Activated naive CD8-positive, alpha-beta T cell (primary cell): ENCODE measurements at regions not wholly inside any gene's neighbourhood (a gene's known extent, or its start where the extent isn't known, plus 50 kb on each side); places are given as distances from the start of the nearest gene placed in this dataset.

Experiments used
- H3K27ac Mint-ChIP-seq: one replicate; pipeline ENCODE4 v1.8.0; 2021; ENCODE audit warnings: mixed read lengths
- H3K27me3 Mint-ChIP-seq: one replicate; pipeline ENCODE4 v1.8.0; 2021; ENCODE audit warnings: mixed read lengths
- H3K36me3 Mint-ChIP-seq: one replicate; pipeline ENCODE4 v1.8.0; 2021; ENCODE audit warnings: mixed read lengths
- H3K4me1 Mint-ChIP-seq: one replicate; pipeline ENCODE4 v1.8.0; 2021; ENCODE audit warnings: low read depth, mixed read lengths
- H3K4me3 Mint-ChIP-seq: one replicate; pipeline ENCODE4 v1.8.0; 2021; ENCODE audit warnings: mild to moderate bottlenecking, mixed read lengths
- H3K9me3 Mint-ChIP-seq: one replicate; pipeline ENCODE4 v1.8.0; 2021; ENCODE audit warnings: low read depth, mixed read lengths

DNA sequence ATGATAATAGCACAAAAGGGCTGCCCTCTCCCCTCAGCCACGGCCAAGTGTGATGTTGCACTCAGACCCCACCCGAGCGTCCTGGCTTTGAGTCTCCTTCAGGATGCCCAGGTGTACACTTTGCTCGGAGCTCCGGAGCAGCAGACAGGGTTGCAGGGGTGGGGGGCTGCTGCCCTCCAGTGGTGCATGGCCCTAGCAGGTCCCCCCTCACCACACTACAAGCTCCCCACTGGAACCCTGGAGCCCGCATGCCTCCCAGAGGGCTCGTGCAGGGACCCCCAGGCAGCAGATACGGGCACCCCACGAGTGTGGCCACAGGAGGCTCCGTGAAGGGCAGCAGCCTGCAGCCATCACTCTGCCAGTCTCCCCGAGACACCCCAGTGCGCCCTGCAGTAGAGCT lies 69.9 kb upstream of the C14orf180 start:
- Mint-ChIP-seq H3K27ac (no peak overlapping the region), H3K4me3 (no peak overlapping the region), H3K36me3 (no peaks in the 10 kb centered on the region), H3K9me3 (no peaks in the 10 kb centered on the region), H3K4me1 (no peaks in the 10 kb centered on the region), H3K27me3 (peaks cover 4% of the 10 kb centered on the region)

DNA sequence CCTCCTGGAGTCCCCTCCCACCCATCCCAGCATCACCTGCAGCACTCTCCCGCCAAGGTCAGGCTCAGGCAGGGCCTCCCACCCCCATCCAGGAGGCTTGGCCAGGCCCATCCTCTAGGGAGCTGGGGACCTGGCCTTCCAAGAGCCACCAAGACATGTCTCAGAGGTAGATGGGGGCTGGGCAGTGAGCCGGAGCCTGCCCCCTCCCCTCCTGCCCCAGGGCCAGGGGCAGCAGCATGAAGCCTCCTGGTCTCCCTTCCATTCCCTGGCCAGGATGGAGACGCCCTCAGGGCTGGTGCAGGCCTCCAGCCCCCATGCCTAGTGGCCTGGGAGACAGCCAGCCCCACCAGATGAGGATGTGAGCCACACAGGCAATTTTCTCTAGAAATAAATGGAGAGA lies 69.3 kb upstream of the C14orf180 start:
- no peaks in the 10 kb centered on the region for H3K36me3 Mint-ChIP-seq
- H3K4me1 Mint-ChIP-seq = no peaks in the 10 kb centered on the region
- no peaks in the 10 kb centered on the region for H3K9me3 Mint-ChIP-seq
- H3K4me3 Mint-ChIP-seq = no peak overlapping the region
- H3K27me3 Mint-ChIP-seq = peaks cover 4% of the 10 kb centered on the region
- H3K27ac Mint-ChIP-seq = no peak overlapping the region

DNA sequence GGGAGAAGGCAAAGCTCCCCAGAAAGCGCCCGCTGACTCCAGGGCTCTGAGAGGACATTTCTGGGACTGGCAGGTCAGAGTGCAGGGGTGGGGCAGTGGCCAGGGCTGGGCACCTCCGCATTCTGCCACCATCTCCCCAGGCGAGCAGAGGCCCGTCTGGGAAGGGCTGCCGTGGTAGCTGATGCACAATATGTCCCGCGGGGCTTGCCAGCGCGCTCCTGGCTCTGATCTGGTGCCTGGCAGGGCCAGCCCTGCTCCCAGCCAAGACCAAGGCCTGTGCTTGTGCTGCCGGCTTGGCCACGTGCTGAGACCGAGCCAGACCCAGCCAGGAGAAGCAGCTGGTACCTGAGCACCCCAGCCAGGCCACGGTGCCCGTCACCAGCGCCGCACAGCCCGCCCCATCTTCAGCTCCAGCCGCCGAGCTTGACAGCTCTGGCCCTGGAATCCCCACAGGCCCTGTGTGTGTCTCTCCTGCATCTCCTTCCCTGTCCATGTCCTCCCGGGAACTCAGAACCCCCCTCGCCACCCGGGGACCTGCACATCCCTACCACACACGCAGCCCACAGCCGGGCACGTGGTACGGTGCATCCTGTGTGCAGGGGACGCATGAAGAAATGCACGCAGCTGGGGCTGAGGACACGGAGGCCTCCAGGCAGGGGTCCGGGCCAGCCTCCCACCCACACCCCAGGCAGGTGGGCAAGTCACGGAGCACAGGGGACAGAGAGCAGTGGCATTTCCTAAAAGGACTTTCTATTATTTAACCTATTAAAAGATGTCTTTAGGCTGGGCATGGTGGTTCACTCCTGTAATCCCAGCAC lies 68.6 kb upstream of the C14orf180 start:
- Mint-ChIP-seq H3K27me3 (peaks cover 4% of the 10 kb centered on the region), H3K4me3 (no peak overlapping the region), H3K4me1 (no peaks in the 10 kb centered on the region), H3K9me3 (no peaks in the 10 kb centered on the region), H3K36me3 (no peaks in the 10 kb centered on the region), H3K27ac (no peak overlapping the region)

DNA sequence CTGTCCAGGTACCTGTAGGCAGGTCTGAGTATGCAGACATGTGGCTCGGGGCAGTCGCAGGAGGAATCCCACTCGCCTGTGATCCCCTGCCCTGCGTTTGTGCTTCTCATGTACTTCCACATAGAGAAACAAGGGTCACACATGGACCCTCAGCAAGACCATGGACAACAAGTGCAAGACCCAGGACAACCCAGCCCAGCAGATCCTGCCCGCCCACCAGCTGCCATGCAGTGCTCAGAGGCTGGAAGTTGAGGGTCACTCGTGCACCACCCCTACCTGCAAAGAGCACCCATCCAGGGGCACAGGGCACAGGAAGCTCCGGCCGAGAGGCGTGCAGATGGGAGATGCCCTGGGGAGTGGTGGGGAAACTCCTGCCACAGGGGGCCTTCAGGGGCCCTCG lies 67.5 kb upstream of the C14orf180 start:
- Mint-ChIP-seq H3K4me1 (no peaks in the 10 kb centered on the region), H3K27me3 (peaks cover 4% of the 10 kb centered on the region), H3K27ac (peak overlapping the region; percentile 54), H3K9me3 (no peaks in the 10 kb centered on the region), H3K36me3 (no peaks in the 10 kb centered on the region), H3K4me3 (no peak overlapping the region)

DNA sequence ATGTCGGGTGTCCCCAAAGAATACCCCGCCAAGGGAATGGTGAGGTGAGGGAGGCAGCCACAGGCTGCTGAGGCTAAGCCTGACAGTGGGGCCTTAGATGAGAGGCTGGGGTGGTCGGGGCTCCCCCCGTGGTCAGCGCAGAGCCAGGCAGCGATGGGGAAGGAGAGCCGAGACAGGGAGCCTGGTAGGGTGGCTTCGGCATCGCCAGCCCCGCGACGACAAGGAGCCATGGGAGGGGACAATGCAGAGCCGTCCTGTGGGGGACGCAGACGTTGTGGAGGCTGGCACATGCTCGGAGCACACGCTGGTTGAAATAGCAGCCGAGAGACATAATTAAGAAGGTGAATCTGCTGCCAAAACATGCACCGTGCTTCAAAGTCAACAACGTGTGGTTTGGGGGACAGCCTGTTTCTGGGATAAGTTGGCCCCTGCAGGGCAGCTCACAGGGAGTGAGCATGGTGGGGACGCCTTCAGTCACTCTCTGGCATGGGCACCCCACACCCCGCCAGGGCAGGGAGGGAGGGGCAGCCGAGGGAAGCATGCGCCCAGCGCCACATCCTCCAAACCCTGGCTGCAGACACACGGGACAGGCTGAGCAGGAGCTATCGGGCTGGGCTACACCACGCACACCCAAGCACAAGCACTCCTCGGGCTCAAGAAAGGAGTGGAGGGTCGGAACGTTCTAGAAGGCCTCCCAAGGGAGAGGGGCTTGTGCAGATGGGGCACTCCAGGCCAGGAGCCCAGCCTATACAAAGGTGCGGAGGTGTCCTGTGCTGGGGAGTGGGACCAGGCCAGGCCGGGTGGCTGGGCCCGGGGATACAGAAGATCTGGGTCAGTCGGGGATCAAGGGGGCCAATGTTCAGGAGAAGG lies 66.6 kb upstream of the C14orf180 start:
- Mint-ChIP-seq H3K27ac (no peak overlapping the region), H3K9me3 (no peaks in the 10 kb centered on the region), H3K36me3 (no peaks in the 10 kb centered on the region), H3K27me3 (peaks cover 3% of the 10 kb centered on the region), H3K4me1 (no peaks in the 10 kb centered on the region), H3K4me3 (no peak overlapping the region)

DNA sequence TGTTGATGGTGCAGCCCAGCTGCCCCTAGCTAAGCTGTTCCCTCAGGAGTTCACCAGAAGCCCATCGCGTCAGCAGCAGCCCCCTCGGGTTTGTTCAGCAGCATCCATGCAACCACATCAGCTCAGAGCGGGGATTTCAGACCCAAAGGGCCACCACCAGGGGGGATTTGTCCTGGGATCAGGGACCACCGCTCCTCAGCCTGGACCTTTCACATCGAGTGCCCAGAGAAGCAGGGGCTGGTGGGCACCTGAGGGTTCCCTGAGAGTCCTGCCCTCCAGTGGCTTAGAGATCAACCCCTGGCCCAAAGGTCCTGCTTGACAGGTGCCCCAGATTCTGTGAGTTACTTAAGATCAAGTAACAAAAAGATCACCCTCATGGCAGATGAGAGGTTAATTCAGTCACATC lies 65.9 kb upstream of the C14orf180 start:
- Mint-ChIP-seq H3K9me3 (no peaks in the 10 kb centered on the region), H3K36me3 (no peaks in the 10 kb centered on the region), H3K4me3 (no peak overlapping the region), H3K4me1 (no peaks in the 10 kb centered on the region), H3K27ac (no peak overlapping the region), H3K27me3 (peaks cover 2% of the 10 kb centered on the region)

DNA sequence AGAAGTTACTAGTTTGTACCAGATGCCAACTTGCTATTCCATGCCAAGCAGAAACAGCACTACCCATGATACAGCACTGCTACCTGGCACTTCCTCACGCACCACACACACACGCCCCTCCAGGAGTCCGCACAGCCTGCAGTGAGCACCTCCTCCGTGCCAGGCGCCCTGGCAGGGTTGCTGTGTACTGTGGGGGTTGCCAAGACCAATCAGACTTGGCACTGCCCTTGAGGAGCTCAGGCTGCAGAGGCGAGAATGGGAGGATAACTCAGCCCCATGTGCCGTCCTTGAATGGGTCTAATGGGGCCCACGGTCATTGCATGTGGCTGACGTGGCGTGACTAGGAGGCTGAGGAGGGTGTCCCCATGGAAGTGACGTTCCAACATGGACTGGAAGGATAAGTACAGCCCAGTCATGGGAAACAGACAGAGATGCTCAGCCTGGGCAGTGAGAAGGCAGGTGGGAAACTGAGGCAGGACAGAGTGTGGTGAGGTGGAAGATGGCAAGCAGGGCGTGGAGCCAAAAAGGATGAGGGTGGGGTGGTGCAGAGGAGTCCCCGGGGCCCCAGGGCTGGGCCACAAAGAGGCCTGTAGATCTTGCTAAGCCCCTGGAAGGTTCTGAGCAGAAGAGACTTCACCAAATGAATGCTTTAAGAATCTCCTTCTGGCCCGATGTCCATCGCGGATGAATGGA lies 65.3 kb upstream of the C14orf180 start:
- Mint-ChIP-seq H3K36me3 (no peaks in the 10 kb centered on the region), H3K9me3 (no peaks in the 10 kb centered on the region), H3K27me3 (peaks cover 2% of the 10 kb centered on the region), H3K27ac (no peak overlapping the region), H3K4me1 (no peaks in the 10 kb centered on the region), H3K4me3 (no peak overlapping the region)

DNA sequence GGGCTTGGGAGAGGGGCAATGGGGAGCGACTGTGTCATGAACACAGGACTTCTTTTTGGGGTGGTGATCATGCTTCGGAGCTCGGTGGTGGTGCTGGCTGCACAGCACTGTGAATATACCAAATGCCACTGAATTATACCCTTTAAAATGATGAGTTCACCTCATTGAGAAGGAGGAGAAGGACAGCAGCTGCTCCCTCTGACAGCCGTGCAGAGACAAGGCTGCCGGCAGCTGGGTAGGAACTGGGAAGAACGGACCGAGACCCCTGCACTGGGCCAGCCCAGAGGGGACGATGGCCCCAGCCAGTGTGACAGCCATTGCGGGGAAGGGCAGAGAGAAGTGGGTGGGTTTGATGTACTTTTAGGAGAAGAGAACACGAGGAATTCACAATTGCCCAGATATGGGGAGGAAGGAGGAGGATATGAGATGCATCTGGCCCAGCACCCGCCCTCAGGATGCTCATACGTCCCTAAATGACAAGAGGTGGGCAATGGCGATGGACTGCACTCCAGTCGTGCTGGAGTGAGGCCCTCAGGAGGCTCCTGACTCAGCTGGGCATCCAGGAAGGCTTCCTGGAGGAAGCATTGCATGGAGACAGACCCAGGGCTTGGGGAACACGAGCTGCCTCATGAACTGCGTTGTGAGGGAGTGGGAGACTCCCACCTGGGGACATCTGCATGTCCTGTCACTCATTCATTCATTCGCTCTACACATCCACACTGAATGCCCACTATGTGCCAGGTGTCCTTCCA lies 64.3 kb upstream of the C14orf180 start:
- Mint-ChIP-seq H3K4me1 (no peaks in the 10 kb centered on the region), H3K27me3 (peaks cover 2% of the 10 kb centered on the region), H3K4me3 (no peak overlapping the region), H3K9me3 (no peaks in the 10 kb centered on the region), H3K36me3 (no peaks in the 10 kb centered on the region), H3K27ac (no peak overlapping the region)

DNA sequence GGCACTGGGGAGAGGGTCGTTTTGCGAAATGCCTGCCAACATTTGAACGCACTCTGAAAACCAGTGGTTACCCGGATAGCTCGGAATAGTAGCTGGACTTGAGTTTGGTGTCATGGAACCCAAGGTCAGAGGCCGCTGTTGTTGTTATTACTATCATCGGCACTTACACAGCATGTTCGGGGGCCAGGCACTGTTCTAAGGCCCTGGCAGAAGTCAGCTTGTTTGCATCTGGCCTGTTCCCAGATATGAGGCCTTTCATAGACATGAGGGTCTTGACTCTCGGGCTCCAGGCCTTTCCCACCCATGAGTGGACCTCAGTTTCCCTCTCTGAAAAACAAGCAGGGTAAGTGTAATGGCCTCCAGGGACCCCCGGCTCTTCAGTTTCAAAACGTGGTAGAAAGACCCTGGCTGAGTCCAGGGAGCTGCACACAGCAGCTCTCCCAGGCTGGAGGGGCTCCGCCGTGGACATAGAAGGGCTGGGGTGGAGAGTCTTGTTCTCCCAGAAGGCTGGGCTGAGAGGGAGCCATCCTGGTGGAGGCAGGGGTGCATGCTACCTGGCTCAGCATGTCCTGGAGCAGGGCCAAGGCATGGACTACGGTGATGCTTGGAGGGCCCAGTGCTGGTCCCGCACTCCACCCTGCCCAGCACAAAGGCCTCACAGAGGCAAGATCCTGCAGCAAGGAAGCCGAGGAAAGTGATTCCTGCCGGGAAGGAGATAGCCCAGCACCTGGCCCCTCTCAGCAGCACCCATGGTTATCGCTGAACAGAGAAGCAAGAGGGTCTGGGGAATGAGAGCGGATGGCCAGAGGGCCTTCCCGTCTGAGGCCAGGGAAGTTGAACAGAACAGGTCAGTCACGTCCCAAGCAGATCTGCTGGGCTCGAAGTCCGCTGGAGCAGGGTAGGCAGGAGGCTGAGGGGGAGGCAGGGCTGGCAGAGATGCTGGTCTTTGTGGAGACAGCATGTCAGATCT lies 63.5 kb upstream of the C14orf180 start:
- Mint-ChIP-seq H3K4me3 (no peak overlapping the region), H3K27ac (no peak overlapping the region), H3K27me3 (peaks cover 2% of the 10 kb centered on the region), H3K36me3 (no peaks in the 10 kb centered on the region), H3K4me1 (no peaks in the 10 kb centered on the region), H3K9me3 (no peaks in the 10 kb centered on the region)

DNA sequence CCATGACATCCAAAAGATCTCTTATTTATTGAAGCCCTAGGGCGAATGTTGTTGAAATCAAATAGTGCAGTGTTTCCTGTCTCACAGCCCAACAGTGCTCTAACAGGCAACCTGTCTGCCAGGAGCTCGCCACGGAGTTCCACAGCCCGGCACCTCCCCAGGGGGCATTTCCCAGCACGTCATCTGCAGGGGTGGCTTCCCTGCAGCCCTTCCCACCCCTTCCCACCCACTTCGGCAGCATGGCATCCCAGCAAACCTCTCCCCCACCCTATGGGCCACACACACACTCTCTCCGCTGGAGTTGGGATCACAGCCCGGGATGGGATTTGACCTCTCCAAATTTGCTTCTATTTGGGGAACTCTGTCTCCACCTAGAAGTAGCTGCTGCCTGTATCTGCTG lies 62.7 kb upstream of the C14orf180 start:
- Mint-ChIP-seq H3K4me1 (no peaks in the 10 kb centered on the region), H3K27me3 (peaks cover 2% of the 10 kb centered on the region), H3K4me3 (no peak overlapping the region), H3K9me3 (no peaks in the 10 kb centered on the region), H3K36me3 (no peaks in the 10 kb centered on the region), H3K27ac (no peak overlapping the region)

DNA sequence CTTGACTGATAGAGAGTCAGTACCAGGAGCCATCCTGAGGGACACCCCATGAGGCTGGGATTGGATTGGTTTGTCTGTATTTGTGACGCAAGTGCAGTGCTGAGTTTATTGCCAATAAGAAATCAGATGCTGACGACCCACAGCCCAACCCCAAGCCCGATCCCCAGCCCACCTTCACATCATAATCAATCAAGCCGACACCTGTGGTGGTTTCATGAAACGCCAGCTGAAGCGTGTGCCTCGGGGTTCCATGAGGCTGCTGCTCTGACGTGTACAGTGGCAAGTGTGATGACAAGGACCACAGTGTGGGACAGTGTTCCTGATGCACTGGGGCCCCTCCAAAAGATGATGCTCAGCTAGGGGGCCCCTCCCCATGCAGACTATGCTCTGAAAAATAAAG lies 62.1 kb upstream of the C14orf180 start:
- no peak overlapping the region for H3K27ac Mint-ChIP-seq
- H3K27me3 Mint-ChIP-seq = peaks cover 2% of the 10 kb centered on the region
- H3K9me3 Mint-ChIP-seq = no peaks in the 10 kb centered on the region
- no peaks in the 10 kb centered on the region for H3K4me1 Mint-ChIP-seq
- H3K36me3 Mint-ChIP-seq = no peaks in the 10 kb centered on the region
- H3K4me3 Mint-ChIP-seq = no peak overlapping the region

DNA sequence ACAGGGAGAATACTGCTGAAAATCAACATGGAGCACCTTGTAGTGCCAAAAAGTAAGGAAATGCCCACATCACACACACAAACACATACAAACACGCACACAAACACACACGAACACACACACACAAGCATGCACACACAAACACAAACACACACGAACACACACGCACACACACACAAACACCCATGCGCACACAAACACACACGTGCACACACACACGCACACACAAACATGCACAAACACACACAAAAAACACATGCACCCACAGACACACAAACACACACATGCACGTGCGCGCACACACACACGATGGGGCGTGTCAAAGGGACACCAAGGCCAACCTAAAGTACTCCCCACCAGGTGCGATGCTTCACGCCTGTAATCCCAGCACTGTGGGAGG lies 61.7 kb upstream of the C14orf180 start:
- Mint-ChIP-seq H3K27ac (no peak overlapping the region), H3K27me3 (peaks cover 2% of the 10 kb centered on the region), H3K4me1 (no peaks in the 10 kb centered on the region), H3K4me3 (no peak overlapping the region), H3K9me3 (no peaks in the 10 kb centered on the region), H3K36me3 (no peaks in the 10 kb centered on the region)

DNA sequence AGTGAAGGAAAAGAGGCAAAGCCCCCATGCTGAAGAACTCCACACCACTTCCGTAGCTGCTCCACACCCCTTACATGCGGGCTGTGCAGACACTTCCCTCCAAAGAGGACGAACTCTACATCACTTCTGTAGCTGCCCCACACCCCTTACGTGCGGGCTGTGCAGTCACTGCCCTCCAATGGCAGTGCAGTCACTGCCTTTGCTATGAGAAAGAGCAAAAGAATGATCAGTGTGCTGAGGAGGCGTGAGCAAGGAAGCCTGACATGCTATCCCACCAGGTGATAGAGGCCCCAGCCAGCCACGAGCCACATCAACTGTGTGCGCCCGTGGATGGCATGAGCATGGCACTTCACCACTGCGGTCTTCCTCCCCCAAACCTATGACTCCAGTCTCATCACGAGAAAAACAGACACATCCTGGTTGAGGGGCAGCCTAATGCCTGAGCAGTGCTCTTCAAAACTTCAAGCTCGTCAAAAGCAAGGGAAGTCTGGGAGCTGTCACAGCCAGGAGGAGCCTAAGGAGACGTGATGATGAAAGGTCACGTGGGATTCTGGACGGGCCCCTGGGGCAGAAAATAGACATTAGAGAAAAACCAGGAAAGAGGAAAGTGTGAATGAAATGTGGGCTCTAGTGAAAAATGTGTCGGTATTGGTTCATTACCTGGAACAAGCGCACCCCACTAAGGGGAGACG lies 60.8 kb upstream of the C14orf180 start:
- Mint-ChIP-seq H3K4me3 (no peak overlapping the region), H3K27me3 (no peaks in the 10 kb centered on the region), H3K27ac (no peak overlapping the region), H3K36me3 (no peaks in the 10 kb centered on the region), H3K9me3 (no peaks in the 10 kb centered on the region), H3K4me1 (no peaks in the 10 kb centered on the region)
